ENCODE measurements at regions not wholly inside any gene's neighbourhood (a gene's known extent, or its start where the extent isn't known, plus 50 kb on each side); places are given as distances from the start of the nearest gene placed in this dataset.

DNA sequence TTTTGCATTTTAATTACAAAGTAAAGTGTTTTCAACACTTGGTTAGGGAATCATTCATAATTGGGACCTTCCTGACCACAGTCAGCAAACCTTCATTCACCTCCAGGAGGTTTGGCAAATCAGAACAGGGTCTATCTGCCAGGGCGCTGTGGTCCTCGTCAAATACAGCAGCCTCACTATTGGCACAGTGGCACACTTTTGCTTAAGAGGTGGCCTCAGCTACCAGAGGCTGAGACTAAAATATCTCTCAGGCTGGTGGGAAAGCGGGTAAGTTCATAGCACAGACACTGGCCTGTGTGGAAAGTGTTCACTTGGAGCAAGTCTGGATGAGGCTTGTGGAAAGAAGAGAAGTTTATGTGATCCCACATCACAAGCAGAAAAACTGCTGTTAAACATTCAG is 268.6 kb upstream of the DAPK1 start:
- H3K36me3 ChIP-seq (ENCODE audit: control insufficient read depth in 2 of 4, insufficient read depth in 4 of 4, low read length in 3 of 4), result no peaks in the 10 kb centered on the region
- H3K4me2 ChIP-seq (ENCODE audit: insufficient read depth in 1 of 2, low read depth in 2 of 2, low read length in 2 of 2), result no peak overlapping the region
- no peak overlapping the region for H3K18ac ChIP-seq (ENCODE audit: extremely low read depth, low read length)
- no peak overlapping the region for H4K5ac ChIP-seq (ENCODE audit: insufficient read length, low read depth, low read length)
- POLR2A ChIA-PET (ENCODE audit: partially characterized antibody), result no interaction called here
- H4K91ac ChIP-seq (replicated peaks; ENCODE audit: insufficient read length, low read length), result no peak overlapping the region
- no peak overlapping the region for H3K4me3 ChIP-seq (ENCODE audit: extremely low read depth in 1 of 4, insufficient read depth in 2 of 4, low read depth in 3 of 4, low read length in 4 of 4)
- no peak overlapping the region for H2BK15ac ChIP-seq (ENCODE audit: low read length)
- H3K23ac ChIP-seq (ENCODE audit: insufficient read length), result no peak overlapping the region
- no peak overlapping the region for H3K56ac ChIP-seq (replicated peaks; ENCODE audit: insufficient read length, low read depth, low read length)
- no peak overlapping the region for H2BK20ac ChIP-seq (ENCODE audit: low read length)
- no peaks in the 10 kb centered on the region for H3K27me3 ChIP-seq (replicated peaks in 1 of 4; ENCODE audit: control insufficient read depth in 3 of 4, extremely low read depth in 1 of 4, insufficient read depth in 3 of 4, low read length in 3 of 4)
- no peak overlapping the region for H2BK120ac ChIP-seq (replicated peaks; ENCODE audit: low read depth, low read length)
- no peak overlapping the region for H3K9ac ChIP-seq (replicated peaks in 1 of 4; ENCODE audit: extremely low read depth in 1 of 4, low read depth in 3 of 4, low read length in 3 of 4)
- no peak for DNase-seq (ENCODE audit: low read depth in 1 of 2, low spot score in 2 of 2)
- H4K20me1 ChIP-seq (replicated peaks in 1 of 2; ENCODE audit: control insufficient read depth in 1 of 2, insufficient read depth in 2 of 2, low read length in 2 of 2), result no peaks in the 10 kb centered on the region
- no peaks in the 10 kb centered on the region for H3K9me3 ChIP-seq (ENCODE audit: insufficient read depth in 2 of 2, low read depth in 1 of 2, low read length in 1 of 2)
- no peaks in the 10 kb centered on the region for H3K4me1 ChIP-seq (replicated peaks in 1 of 4; ENCODE audit: control insufficient read depth in 3 of 4, insufficient read depth in 4 of 4, low read length in 3 of 4)
- CTCF ChIA-PET (ENCODE audit: partially characterized antibody), result interaction anchor here (0.5 kb wide), 1 partner anchor 270 kb away, joined by 3 read pairs; no protein-coding TSS in a partner anchor
- no peak for TF ChIP-seq CBX5 (IDR thresholded peaks at IDR 0.05; ENCODE audit: low read depth, low read length)
- no peak for TF ChIP-seq BCL11A (IDR thresholded peaks at IDR 0.05; ENCODE audit: low read depth in 2 of 2, low read length in 2 of 2)
- TF ChIP-seq, protein P1, sequence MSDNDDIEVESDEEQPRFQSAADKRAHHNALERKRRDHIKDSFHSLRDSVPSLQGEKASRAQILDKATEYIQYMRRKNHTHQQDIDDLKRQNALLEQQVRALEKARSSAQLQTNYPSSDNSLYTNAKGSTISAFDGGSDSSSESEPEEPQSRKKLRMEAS (IDR thresholded peaks at IDR 0.05), result no peak
- TF ChIP-seq SP4 (IDR thresholded peaks at IDR 0.05; ENCODE audit: low read length), result no peak
- TF ChIP-seq POU5F1 (IDR thresholded peaks at IDR 0.05; ENCODE audit: low read depth, low read length), result no peak
- no peak for TF ChIP-seq SP1 (IDR thresholded peaks at IDR 0.05; ENCODE audit: low read depth, low read length)
- TF ChIP-seq TAF7 (optimal IDR thresholded peaks at IDR 0.05; ENCODE audit: borderline replicate concordance, low read depth, low read length), result no peak
- no peak for TF ChIP-seq CEBPB (IDR thresholded peaks at IDR 0.05; ENCODE audit: low read depth, low read length)
- TF ChIP-seq, protein P2, sequence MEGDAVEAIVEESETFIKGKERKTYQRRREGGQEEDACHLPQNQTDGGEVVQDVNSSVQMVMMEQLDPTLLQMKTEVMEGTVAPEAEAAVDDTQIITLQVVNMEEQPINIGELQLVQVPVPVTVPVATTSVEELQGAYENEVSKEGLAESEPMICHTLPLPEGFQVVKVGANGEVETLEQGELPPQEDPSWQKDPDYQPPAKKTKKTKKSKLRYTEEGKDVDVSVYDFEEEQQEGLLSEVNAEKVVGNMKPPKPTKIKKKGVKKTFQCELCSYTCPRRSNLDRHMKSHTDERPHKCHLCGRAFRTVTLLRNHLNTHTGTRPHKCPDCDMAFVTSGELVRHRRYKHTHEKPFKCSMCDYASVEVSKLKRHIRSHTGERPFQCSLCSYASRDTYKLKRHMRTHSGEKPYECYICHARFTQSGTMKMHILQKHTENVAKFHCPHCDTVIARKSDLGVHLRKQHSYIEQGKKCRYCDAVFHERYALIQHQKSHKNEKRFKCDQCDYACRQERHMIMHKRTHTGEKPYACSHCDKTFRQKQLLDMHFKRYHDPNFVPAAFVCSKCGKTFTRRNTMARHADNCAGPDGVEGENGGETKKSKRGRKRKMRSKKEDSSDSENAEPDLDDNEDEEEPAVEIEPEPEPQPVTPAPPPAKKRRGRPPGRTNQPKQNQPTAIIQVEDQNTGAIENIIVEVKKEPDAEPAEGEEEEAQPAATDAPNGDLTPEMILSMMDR (IDR thresholded peaks at IDR 0.05; ENCODE audit: control extremely low read depth in 1 of 3, insufficient read depth in 1 of 3, low read depth in 1 of 3, low read length in 3 of 3), result no peak
- TF ChIP-seq POLR2AphosphoS5 (IDR thresholded peaks at IDR 0.05; ENCODE audit: low read depth, low read length), result no peak
- TF ChIP-seq BRCA1 (IDR thresholded peaks at IDR 0.05; ENCODE audit: low read depth, low read length), result no peak
- H3K4ac ChIP-seq (replicated peaks; ENCODE audit: insufficient read length, low read depth, low read length), result no peak overlapping the region
- no peak overlapping the region for H4K8ac ChIP-seq (ENCODE audit: extremely low read depth, insufficient read depth, low read length)
- H3K27ac ChIP-seq (ENCODE audit: low read depth, low read length), result no peak overlapping the region
- H2AK5ac ChIP-seq (ENCODE audit: low read depth, low read length), result no peak overlapping the region
- H2BK12ac ChIP-seq (ENCODE audit: low read depth, low read length), result no peak overlapping the region
- 86% methylated on average over 3 of the region's 3 CpGs; no CpG with 5 or more reads in 1 of the 2 experiments for WGBS, 2 experiments (ENCODE audit: extremely low coverage in 1 of 2, insufficient coverage in 1 of 2, insufficient read length in 1 of 2, insufficient replicate concordance in 2 of 2, low coverage in 1 of 2, low lambda C conversion rate in 2 of 2, missing lambda C conversion rate in 1 of 2)
- FAIRE-seq, result no peak
- H3K79me1 ChIP-seq (ENCODE audit: low read depth, low read length), result no peaks in the 10 kb centered on the region
- H2BK5ac ChIP-seq (ENCODE audit: low read depth, low read length), result no peak overlapping the region
- no peaks in the 10 kb centered on the region for H3K79me2 ChIP-seq (ENCODE audit: control insufficient read depth in 1 of 2, insufficient read depth in 2 of 2, low read length in 2 of 2)
- H3K23me2 ChIP-seq (ENCODE audit: low read depth, low read length), result no peaks in the 10 kb centered on the region
- H3K14ac ChIP-seq (ENCODE audit: insufficient read length), result no peak overlapping the region
- H2AFZ ChIP-seq (ENCODE audit: low read length), result no peak overlapping the region
